Transverse colon (tissue), 4 donors: ENCODE measurements at regions not wholly inside any gene's neighbourhood (a gene's known extent, or its start where the extent isn't known, plus 50 kb on each side); places are given as distances from the start of the nearest gene placed in this dataset.

ENCODE experiments used
- DNase-seq: peaks from one replicate; pipeline ENCODE4 v3.0.0-alpha.2; 2019
- H3K27ac ChIP-seq, 4 donors: fragments of 200-600 bp; sonication (generic); 2 replicates each; pipeline ENCODE4 v1.5.1; 2016 to 2018; ENCODE audit warnings: inconsistent platforms in 4 of 4
- H3K27me3 ChIP-seq: fragments of 200-600 bp; sonication (generic); 2 replicates; pipeline ENCODE4 v1.5.1; 2017; ENCODE audit warnings: inconsistent platforms
- H3K36me3 ChIP-seq, 4 donors: fragments of 200-600 bp; sonication (generic); 2 replicates each; pipeline ENCODE4 v1.5.1; 2017 to 2019; ENCODE audit warnings: inconsistent platforms in 4 of 4
- H3K4me1 ChIP-seq, 4 donors: fragments of 200-600 bp; sonication (generic); 2 replicates each; pipeline ENCODE4 v1.5.1; 2017 to 2020; ENCODE audit warnings: inconsistent platforms in 4 of 4
- H3K4me3 ChIP-seq, 4 donors: fragments of 200-600 bp; sonication (generic); 1 replicate in 1 of 4; 2 replicates in 3 of 4; pipeline versions ENCODE4 v1.5.1 to v1.6.1; 2017 to 2019; ENCODE audit warnings: inconsistent platforms in 4 of 4
- H3K9me3 ChIP-seq, 2 donors: fragments of 200-600 bp; sonication (generic); 2 replicates each; pipeline ENCODE4 v1.5.1; 2017 to 2019; ENCODE audit warnings: inconsistent platforms in 2 of 2
- EP300 ChIP-seq: sonication (generic); formaldehyde crosslinking; IDR thresholded peaks from one replicate; pipeline ENCODE4 v1.6.1; 2017; ENCODE audit warnings: antibody characterized with exemption, low read depth
- POLR2A ChIP-seq: fragments of 450-650 bp; IDR thresholded peaks from one replicate; pipeline ENCODE4 v1.6.1; 2016; ENCODE audit warnings: antibody characterized with exemption, mild to moderate bottlenecking, moderate library complexity
- POLR2AphosphoS5 ChIP-seq, 3 donors: sonication (generic); formaldehyde crosslinking; IDR thresholded peaks; one replicate each; pipeline ENCODE4 v1.6.1; 2016; ENCODE audit warnings: antibody characterized with exemption in 3 of 3
- WGBS, 2 donors: methylation state at CpG; one replicate each; pipeline ENCODE4 v1.1.5; 2018; ENCODE audit warnings: low coverage in 1 of 2; 5-methylcytosine and 5-hydroxymethylcytosine counted together
- in situ Hi-C, 4 donors: fragments of 200-750 bp; cut with MboI; loops; one replicate each; pipeline versions ENCODE4 v1.15.0 to v1.15.1; 2017; ENCODE audit warnings: low sequenced_read_pairs in 3 of 4, low pct_ligation_motif_present in 1 of 4, low pct_unique_long_range_greater_than_20kb in 1 of 4
- intact Hi-C: fragments of 100-400 bp; cut with DNase I; formaldehyde crosslinking; loops from one replicate; pipeline ENCODE4 v1.15.1; 2023; ENCODE audit warnings: low total_unique reads
- TF ChIP-seq, protein P1 (sequence below), 5 experiments: fragments of 200-600 bp in 3 of 5; fragments of 450-650 bp in 2 of 5; sonication (generic) in 3 of 5; IDR thresholded peaks; 1 replicate in 2 of 5; 2 replicates in 3 of 5; pipeline ENCODE4 v1.5.1; 2016 to 2017; ENCODE audit warnings: antibody characterized with exemption in 5 of 5, inconsistent platforms in 3 of 5, mild to moderate bottlenecking in 2 of 5, moderate library complexity in 1 of 5

DNA sequence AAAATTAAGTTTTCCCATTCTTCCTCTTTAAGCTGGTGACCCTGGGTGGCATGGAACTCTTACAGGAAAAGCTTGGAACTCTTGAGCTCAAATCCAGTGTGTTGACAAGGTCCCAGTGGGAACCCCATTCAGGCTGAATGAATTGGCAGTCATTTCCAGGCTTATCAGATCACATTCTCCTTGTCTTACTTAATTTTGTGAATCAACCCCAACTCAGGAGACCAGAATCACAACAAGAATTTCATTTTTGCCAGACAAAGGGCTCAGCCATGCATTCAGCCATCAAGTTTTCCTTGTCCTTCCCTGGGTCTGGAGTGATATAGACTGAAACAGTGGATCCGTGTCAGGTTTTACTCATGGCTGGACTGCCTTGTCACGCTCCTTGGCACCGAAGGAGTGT is 92.1 kb upstream of the EEF1E1 start:
- H3K27ac ChIP-seq, result no peak overlapping the region
- H3K4me3 ChIP-seq, result no peak overlapping the region
- 75 to 77% methylated on average over 3 of the region's 3 CpGs for WGBS, 2 donors
- in situ Hi-C loops (no loop called here), intact Hi-C loops (no loop called here)
- TF ChIP-seq POLR2A, result no peak
- no peaks in the 10 kb centered on the region for H3K9me3 ChIP-seq
- no peaks in the 10 kb centered on the region for H3K36me3 ChIP-seq
- no peak for DNase-seq
- H3K4me1 ChIP-seq, result no peaks in the 10 kb centered on the region
- H3K27me3 ChIP-seq, result no peaks in the 10 kb centered on the region

DNA sequence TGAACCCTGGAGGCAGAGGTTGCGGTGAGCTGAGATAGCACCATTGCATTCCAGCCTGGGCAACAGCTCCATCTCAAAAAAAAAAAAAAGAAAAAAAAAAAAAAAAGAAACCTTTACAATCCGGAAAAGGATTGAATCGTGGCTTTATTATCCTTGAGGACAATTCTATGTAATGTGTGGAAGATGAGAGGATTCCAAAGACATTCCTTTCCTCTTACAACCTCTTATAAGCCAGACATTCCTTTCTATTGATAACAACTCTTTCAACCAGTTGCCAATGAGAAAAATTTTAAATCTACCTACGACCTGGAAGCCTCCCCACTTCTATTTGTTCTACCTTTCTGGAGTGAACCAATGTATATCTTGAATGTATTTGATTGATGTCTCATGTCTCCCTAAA is 91.2 kb upstream of the EEF1E1 start:
- intact Hi-C loops, result no loop called here
- TF ChIP-seq EP300 (no peak), POLR2A (no peak), POLR2AphosphoS5 (IDR thresholded peaks at IDR 0.05) (no peak)
- TF ChIP-seq, protein P1, sequence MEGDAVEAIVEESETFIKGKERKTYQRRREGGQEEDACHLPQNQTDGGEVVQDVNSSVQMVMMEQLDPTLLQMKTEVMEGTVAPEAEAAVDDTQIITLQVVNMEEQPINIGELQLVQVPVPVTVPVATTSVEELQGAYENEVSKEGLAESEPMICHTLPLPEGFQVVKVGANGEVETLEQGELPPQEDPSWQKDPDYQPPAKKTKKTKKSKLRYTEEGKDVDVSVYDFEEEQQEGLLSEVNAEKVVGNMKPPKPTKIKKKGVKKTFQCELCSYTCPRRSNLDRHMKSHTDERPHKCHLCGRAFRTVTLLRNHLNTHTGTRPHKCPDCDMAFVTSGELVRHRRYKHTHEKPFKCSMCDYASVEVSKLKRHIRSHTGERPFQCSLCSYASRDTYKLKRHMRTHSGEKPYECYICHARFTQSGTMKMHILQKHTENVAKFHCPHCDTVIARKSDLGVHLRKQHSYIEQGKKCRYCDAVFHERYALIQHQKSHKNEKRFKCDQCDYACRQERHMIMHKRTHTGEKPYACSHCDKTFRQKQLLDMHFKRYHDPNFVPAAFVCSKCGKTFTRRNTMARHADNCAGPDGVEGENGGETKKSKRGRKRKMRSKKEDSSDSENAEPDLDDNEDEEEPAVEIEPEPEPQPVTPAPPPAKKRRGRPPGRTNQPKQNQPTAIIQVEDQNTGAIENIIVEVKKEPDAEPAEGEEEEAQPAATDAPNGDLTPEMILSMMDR (IDR thresholded peaks at IDR 0.05), result no peak
- no peak overlapping the region for H3K27ac ChIP-seq
- no peaks in the 10 kb centered on the region for H3K36me3 ChIP-seq
- no peak overlapping the region for H3K4me3 ChIP-seq
- in situ Hi-C loops, result no loop called here
- no peaks in the 10 kb centered on the region for H3K27me3 ChIP-seq
- H3K9me3 ChIP-seq, result no peaks in the 10 kb centered on the region
- no peak for DNase-seq
- 79 to 87% methylated on average over 3 to 4 of the region's 4 CpGs for WGBS, 2 donors
- H3K4me1 ChIP-seq, result no peaks in the 10 kb centered on the region

DNA sequence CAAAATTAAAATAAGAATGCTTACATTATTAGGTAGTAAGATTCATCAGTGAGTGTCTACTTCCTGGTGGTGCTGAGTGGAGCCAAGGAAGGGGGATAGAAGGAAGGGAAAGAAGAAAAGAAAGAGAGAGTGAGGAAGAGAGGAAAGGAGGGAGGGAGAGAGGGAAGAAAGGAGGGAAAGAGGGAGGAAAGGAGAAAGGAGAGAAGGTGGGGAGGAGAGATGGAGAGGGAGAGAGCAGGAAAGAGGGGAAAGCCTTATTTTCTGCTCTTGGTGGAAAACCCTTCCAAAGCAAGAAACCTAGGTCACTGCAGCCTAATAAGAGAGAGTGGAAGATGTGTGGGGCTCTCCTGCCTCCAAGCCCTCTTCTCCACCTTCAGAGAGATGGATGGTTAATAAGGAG is 90.2 kb upstream of the EEF1E1 start:
- no peak for DNase-seq
- intact Hi-C loops, result no loop called here
- H3K9me3 ChIP-seq, result no peaks in the 10 kb centered on the region
- no peak overlapping the region for H3K27ac ChIP-seq
- no peaks in the 10 kb centered on the region for H3K4me1 ChIP-seq
- no peaks in the 10 kb centered on the region for H3K27me3 ChIP-seq
- H3K36me3 ChIP-seq, result no peaks in the 10 kb centered on the region
- no peak overlapping the region for H3K4me3 ChIP-seq
- TF ChIP-seq POLR2A (no peak), EP300 (no peak), POLR2AphosphoS5 (IDR thresholded peaks at IDR 0.05) (no peak)
- TF ChIP-seq, protein P1 (IDR thresholded peaks at IDR 0.05), result no peak
- in situ Hi-C loops, result no loop called here

DNA sequence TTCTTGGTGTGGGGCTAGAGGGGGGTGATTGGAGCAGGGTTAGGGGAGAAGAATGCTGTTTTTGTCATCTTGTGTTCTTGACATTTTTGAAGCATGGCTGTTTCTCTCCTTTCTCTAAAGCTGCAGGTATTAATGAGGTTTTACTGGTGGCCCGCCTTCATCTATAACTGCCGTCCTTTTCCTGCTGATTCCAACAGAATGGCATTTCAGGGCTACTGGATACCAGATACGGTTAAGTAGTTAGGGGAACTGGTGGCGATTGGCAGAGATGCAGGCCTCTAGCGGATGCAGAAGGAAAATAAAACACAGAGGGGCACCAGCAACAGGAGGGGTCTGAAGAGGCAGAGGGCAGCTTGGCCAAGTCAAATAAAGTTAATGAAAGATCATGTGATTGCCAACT is 89.7 kb upstream of the EEF1E1 start:
- intact Hi-C loops, result no loop called here

DNA sequence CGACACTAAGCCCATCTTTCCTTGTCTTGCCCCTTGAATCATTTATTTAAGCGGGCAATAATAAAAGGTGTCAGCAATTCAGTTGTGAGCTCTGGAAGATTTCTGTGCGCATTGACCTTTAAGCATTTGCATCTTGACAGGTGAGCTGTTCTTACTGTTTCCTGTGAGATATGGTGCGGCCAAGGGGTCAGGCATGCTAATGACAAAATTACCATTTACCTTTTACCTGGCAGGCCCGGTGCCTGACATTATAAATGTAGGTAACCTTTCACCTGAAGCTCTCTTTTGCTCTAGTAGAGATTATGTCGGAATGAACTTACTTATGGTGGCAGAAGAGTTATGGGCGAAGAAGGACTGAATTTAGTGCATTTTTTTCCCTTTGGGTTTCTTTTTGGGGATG is 89.3 kb upstream of the EEF1E1 start:
- H3K4me1 ChIP-seq, result no peaks in the 10 kb centered on the region
- in situ Hi-C loops, result no loop called here
- intact Hi-C loops, result no loop called here
- no peak overlapping the region for H3K27ac ChIP-seq
- TF ChIP-seq EP300 (no peak), POLR2A (no peak), POLR2AphosphoS5 (IDR thresholded peaks at IDR 0.05) (no peak)
- TF ChIP-seq, protein P1 (IDR thresholded peaks at IDR 0.05), result no peak
- H3K36me3 ChIP-seq, result no peaks in the 10 kb centered on the region
- no peaks in the 10 kb centered on the region for H3K27me3 ChIP-seq
- H3K9me3 ChIP-seq, result no peaks in the 10 kb centered on the region
- H3K4me3 ChIP-seq, result no peak overlapping the region
- 51 to 66% methylated on average over 7 of the region's 7 CpGs for WGBS, 2 donors
- DNase-seq, result no peak

More for the DNA sequence above, 89.7 kb upstream of the EEF1E1 start:
- H3K36me3 ChIP-seq, result no peaks in the 10 kb centered on the region
- WGBS, 2 donors, result 61 to 69% methylated on average over 5 of the region's 5 CpGs
- in situ Hi-C loops, result no loop called here
- no peak for DNase-seq
- H3K4me1 ChIP-seq, result no peaks in the 10 kb centered on the region
- H3K27ac ChIP-seq, result no peak overlapping the region
- H3K27me3 ChIP-seq, result no peaks in the 10 kb centered on the region
- H3K4me3 ChIP-seq, result no peak overlapping the region
- TF ChIP-seq POLR2A (no peak), EP300 (no peak), POLR2AphosphoS5 (IDR thresholded peaks at IDR 0.05) (no peak)
- TF ChIP-seq, protein P1 (IDR thresholded peaks at IDR 0.05), result no peak
- no peaks in the 10 kb centered on the region for H3K9me3 ChIP-seq
